HEK293 (cell line): ENCODE measurements at regions not wholly inside any gene's neighbourhood (a gene's known extent, or its start where the extent isn't known, plus 50 kb on each side); places are given as distances from the start of the nearest gene placed in this dataset.
"Not testable (repeated sequence)": the region's sequence is repeated elsewhere in the genome, so short reads cannot be mapped to it uniquely, and the experiment has no call there.

Experiments used
- CTCF ChIA-PET: fragments of 350-600 bp; formaldehyde crosslinking; extraction: SDS; loops from one replicate; lab custom pipeline; 2021; ENCODE audit warnings: antibody characterized with exemption; lab: Yijun Ruan, JAX
- POLR2A ChIA-PET: fragments of 300-600 bp; formaldehyde crosslinking; extraction: SDS; loops from one replicate; lab custom pipeline; 2020; ENCODE audit warnings: antibody characterized with exemption, inconsistent platforms; lab: Yijun Ruan, JAX
- H3K27ac ChIP-seq: fragments of 200-500 bp; sonication (Bioruptor generic); 2 replicates; pipeline ENCODE4 v1.5.1; 2014; ENCODE audit warnings: low read depth, low read length, control low read depth, inconsistent platforms; ENCODE audit errors: extremely low read depth
- H3K36me3 ChIP-seq, 2 experiments: fragments of 200-500 bp in 1 of 2; sonication (Bioruptor generic) in 1 of 2; 1 replicate in 1 of 2; 2 replicates in 1 of 2; pipeline ENCODE4 v1.5.1; 2014 to 2017; ENCODE audit warnings: inconsistent platforms in 2 of 2, low read length in 2 of 2; ENCODE audit not compliant: control insufficient read depth in 2 of 2, insufficient read depth in 1 of 2
- H3K4me1 ChIP-seq: fragments of 200-500 bp; sonication (Bioruptor generic); 2 replicates; pipeline ENCODE4 v1.5.1; 2014; ENCODE audit warnings: mild to moderate bottlenecking, low read length, inconsistent platforms; ENCODE audit not compliant: control insufficient read depth, insufficient read depth
- H3K4me3 ChIP-seq: 2 replicates; pipeline ENCODE4 v1.5.1; 2011; ENCODE audit warnings: low read depth, mild to moderate bottlenecking, control low read depth, low read length, moderate library complexity
- H3K9me3 ChIP-seq: fragments of 200-500 bp; sonication (Bioruptor generic); 2 replicates; pipeline ENCODE4 v1.5.1; 2014; ENCODE audit warnings: low read depth, low read length, inconsistent platforms; ENCODE audit not compliant: control insufficient read depth, insufficient read depth
- HOXC10 ChIP-seq: sonication (generic); formaldehyde crosslinking; IDR thresholded peaks from 2 replicates; pipeline ENCODE4 v1.8.1; 2023; ENCODE audit warnings: mild to moderate bottlenecking, missing genetic modification reagents
- KLF9 ChIP-seq: fragments of 450-650 bp; formaldehyde crosslinking; IDR thresholded peaks from 2 replicates; pipeline ENCODE4 v1.5.1; 2016; ENCODE audit warnings: missing biosample characterization, missing genetic modification characterization, low read depth
- MEIS1 ChIP-seq: sonication (generic); formaldehyde crosslinking; IDR thresholded peaks from 2 replicates; pipeline ENCODE4 v1.8.1; 2022; ENCODE audit warnings: missing genetic modification reagents, mild to moderate bottlenecking, borderline replicate concordance
- MZF1 ChIP-seq: fragments of 450-650 bp; formaldehyde crosslinking; IDR thresholded peaks from 2 replicates; pipeline ENCODE4 v1.5.1; 2017; ENCODE audit warnings: missing biosample characterization, missing genetic modification characterization, borderline replicate concordance
- PRDM1 ChIP-seq: fragments of 450-650 bp; formaldehyde crosslinking; IDR thresholded peaks from 2 replicates; pipeline ENCODE4; 2016; ENCODE audit warnings: missing biosample characterization, missing genetic modification characterization
- REPIN1 ChIP-seq: fragments of 450-650 bp; formaldehyde crosslinking; IDR thresholded peaks from 2 replicates; pipeline ENCODE4 v1.5.1; 2017; ENCODE audit warnings: missing biosample characterization, missing genetic modification characterization, low read depth
- SCRT2 ChIP-seq: fragments of 450-650 bp; formaldehyde crosslinking; IDR thresholded peaks from 2 replicates; pipeline ENCODE4 v1.5.1; 2016; ENCODE audit warnings: missing biosample characterization, missing genetic modification characterization
- YY2 ChIP-seq: fragments of 450-650 bp; formaldehyde crosslinking; IDR thresholded peaks from 2 replicates; pipeline ENCODE4 v1.5.1; 2016; ENCODE audit warnings: missing biosample characterization, missing genetic modification characterization
- ZEB2 ChIP-seq: fragments of 450-650 bp; formaldehyde crosslinking; IDR thresholded peaks from 2 replicates; pipeline ENCODE4 v1.5.1; 2016; ENCODE audit warnings: missing biosample characterization, missing genetic modification characterization
- ZNF146 ChIP-seq: fragments of 450-650 bp; formaldehyde crosslinking; IDR thresholded peaks from 2 replicates; pipeline ENCODE4 v1.5.1; 2016; ENCODE audit warnings: missing biosample characterization, missing genetic modification characterization
- ZNF169 ChIP-seq: fragments of 450-650 bp; formaldehyde crosslinking; IDR thresholded peaks from 2 replicates; pipeline ENCODE4 v1.5.1; 2016; ENCODE audit warnings: missing biosample characterization, missing genetic modification characterization
- ZNF274 ChIP-seq, 2 experiments: fragments of 200-500 bp in 1 of 2; fragments of 450-650 bp in 1 of 2; sonication (Bioruptor generic) in 1 of 2; formaldehyde crosslinking in 1 of 2; IDR thresholded peaks; 2 replicates each; pipeline versions ENCODE4 v1.5.1 to v1.6.1; 2014 to 2016; ENCODE audit warnings: borderline replicate concordance in 1 of 2, inconsistent platforms in 1 of 2, low read length in 1 of 2, missing biosample characterization in 1 of 2, missing genetic modification characterization in 1 of 2
- ZNF404 ChIP-seq: fragments of 450-650 bp; formaldehyde crosslinking; IDR thresholded peaks from 2 replicates; pipeline ENCODE4 v1.5.1; 2017; ENCODE audit warnings: missing biosample characterization, missing genetic modification characterization
- ZNF549 ChIP-seq: fragments of 450-650 bp; IDR thresholded peaks from 2 replicates; pipeline ENCODE4 v1.5.1; 2018; ENCODE audit warnings: missing biosample characterization, missing genetic modification characterization, mild to moderate bottlenecking, inconsistent platforms, moderate library complexity
- ZNF558 ChIP-seq: fragments of 450-650 bp; formaldehyde crosslinking; IDR thresholded peaks from 2 replicates; pipeline ENCODE4 v1.5.1; 2016; ENCODE audit warnings: missing biosample characterization, missing genetic modification characterization
- ZNF561 ChIP-seq: fragments of 450-650 bp; IDR thresholded peaks from 2 replicates; pipeline ENCODE4 v1.5.1; 2018; ENCODE audit warnings: missing biosample characterization, missing genetic modification characterization, borderline replicate concordance
- ZNF624 ChIP-seq: fragments of 450-650 bp; formaldehyde crosslinking; IDR thresholded peaks from 2 replicates; pipeline ENCODE4 v1.5.1; 2017; ENCODE audit warnings: missing biosample characterization, missing genetic modification characterization
- TF ChIP-seq, protein P1 (sequence below): fragments of 450-650 bp; formaldehyde crosslinking; IDR thresholded peaks from 2 replicates; pipeline ENCODE4; 2016; ENCODE audit warnings: missing biosample characterization, missing genetic modification characterization
- TF ChIP-seq, protein P2 (sequence below): fragments of 450-650 bp; formaldehyde crosslinking; IDR thresholded peaks from 2 replicates; pipeline ENCODE4 v1.5.1; 2016; ENCODE audit warnings: missing biosample characterization, missing genetic modification characterization, borderline replicate concordance
- TF ChIP-seq, protein P3 (sequence below): fragments of 450-650 bp; formaldehyde crosslinking; IDR thresholded peaks from 2 replicates; pipeline ENCODE4 v1.5.1; 2016; ENCODE audit warnings: missing biosample characterization, missing genetic modification characterization

DNA sequence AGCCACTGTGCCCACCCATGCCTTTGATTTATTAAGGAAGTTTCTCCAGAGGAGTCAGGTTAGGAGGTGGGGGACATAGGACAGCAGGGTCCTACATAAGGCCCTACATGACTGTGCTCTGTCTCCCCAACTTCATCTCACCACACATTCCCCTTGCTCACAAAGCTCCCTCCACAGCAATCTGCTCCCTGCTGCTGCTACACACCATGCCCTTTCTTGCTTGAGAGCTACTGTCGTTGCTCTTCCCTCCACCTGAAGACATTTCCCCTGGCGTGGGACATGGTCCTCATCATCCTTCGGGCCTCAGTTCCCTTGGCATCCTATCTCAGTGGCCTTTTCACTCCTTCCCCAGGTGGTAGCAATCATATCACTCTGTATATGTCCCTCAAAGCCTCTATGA is 75.9 kb upstream of the DAPK1 start (continued):
- TF ChIP-seq, protein P1, sequence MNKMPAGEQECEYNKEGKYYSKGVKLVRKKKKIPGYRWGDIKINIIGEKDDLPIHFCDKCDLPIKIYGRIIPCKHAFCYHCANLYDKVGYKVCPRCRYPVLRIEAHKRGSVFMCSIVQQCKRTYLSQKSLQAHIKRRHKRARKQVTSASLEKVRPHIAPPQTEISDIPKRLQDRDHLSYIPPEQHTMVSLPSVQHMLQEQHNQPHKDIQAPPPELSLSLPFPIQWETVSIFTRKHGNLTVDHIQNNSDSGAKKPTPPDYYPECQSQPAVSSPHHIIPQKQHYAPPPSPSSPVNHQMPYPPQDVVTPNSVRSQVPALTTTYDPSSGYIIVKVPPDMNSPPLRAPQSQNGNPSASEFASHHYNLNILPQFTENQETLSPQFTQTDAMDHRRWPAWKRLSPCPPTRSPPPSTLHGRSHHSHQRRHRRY, result no peak
- TF ChIP-seq, protein P2, sequence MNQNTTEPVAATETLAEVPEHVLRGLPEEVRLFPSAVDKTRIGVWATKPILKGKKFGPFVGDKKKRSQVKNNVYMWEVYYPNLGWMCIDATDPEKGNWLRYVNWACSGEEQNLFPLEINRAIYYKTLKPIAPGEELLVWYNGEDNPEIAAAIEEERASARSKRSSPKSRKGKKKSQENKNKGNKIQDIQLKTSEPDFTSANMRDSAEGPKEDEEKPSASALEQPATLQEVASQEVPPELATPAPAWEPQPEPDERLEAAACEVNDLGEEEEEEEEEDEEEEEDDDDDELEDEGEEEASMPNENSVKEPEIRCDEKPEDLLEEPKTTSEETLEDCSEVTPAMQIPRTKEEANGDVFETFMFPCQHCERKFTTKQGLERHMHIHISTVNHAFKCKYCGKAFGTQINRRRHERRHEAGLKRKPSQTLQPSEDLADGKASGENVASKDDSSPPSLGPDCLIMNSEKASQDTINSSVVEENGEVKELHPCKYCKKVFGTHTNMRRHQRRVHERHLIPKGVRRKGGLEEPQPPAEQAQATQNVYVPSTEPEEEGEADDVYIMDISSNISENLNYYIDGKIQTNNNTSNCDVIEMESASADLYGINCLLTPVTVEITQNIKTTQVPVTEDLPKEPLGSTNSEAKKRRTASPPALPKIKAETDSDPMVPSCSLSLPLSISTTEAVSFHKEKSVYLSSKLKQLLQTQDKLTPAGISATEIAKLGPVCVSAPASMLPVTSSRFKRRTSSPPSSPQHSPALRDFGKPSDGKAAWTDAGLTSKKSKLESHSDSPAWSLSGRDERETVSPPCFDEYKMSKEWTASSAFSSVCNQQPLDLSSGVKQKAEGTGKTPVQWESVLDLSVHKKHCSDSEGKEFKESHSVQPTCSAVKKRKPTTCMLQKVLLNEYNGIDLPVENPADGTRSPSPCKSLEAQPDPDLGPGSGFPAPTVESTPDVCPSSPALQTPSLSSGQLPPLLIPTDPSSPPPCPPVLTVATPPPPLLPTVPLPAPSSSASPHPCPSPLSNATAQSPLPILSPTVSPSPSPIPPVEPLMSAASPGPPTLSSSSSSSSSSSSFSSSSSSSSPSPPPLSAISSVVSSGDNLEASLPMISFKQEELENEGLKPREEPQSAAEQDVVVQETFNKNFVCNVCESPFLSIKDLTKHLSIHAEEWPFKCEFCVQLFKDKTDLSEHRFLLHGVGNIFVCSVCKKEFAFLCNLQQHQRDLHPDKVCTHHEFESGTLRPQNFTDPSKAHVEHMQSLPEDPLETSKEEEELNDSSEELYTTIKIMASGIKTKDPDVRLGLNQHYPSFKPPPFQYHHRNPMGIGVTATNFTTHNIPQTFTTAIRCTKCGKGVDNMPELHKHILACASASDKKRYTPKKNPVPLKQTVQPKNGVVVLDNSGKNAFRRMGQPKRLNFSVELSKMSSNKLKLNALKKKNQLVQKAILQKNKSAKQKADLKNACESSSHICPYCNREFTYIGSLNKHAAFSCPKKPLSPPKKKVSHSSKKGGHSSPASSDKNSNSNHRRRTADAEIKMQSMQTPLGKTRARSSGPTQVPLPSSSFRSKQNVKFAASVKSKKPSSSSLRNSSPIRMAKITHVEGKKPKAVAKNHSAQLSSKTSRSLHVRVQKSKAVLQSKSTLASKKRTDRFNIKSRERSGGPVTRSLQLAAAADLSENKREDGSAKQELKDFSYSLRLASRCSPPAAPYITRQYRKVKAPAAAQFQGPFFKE (tag by site-specific recombination), result no peak
- TF ChIP-seq KLF9 (tag by site-specific recombination), result no peak

DNA sequence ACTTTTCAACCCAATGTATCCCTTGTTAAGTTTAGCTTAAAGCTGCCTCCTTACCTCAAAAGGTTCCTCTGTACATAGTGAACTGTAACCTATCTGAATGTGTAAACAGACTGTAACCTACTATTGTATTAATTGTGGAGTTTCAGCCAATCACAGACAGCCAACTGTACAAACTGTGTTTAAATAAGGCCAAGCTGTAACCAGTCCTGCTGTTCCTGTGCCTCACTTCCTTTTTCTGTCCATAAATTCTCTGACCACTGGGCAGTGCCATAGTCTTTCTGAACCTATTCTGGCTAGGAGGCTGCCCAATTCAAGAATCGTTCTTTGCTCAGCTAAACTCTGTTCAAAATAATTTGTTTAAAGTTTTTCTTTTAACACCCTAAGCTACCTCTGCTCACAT is 74.7 kb upstream of the DAPK1 start:
- no peaks in the 10 kb centered on the region for H3K4me1 ChIP-seq
- POLR2A ChIA-PET, result interaction anchor here (0.6 to 0.9 kb wide), 2 partner anchors 11 to 24 kb away, joined by 3 read pairs; no protein-coding TSS in a partner anchor
- H3K27ac ChIP-seq, result no peak overlapping the region
- no peaks in the 10 kb centered on the region for H3K9me3 ChIP-seq
- TF ChIP-seq MZF1 (no peak), ZNF146 (tag by site-specific recombination) (no peak), PRDM1 (tag by site-specific recombination) (no peak), YY2 (tag by site-specific recombination) (no peak), HOXC10 (CRISPR knock-in tag) (no peak), ZNF549 (tag by site-specific recombination) (no peak), ZNF404 (tag by site-specific recombination) (no peak), SCRT2 (no peak), ZNF561 (tag by site-specific recombination) (no peak), ZNF274 (IDR thresholded peaks at IDR 0.05; ENCODE audit: low read length) (no peak), ZNF274 (tag by site-specific recombination; IDR thresholded peaks at IDR 0.05; ENCODE audit: borderline replicate concordance) (no peak), ZEB2 (tag by site-specific recombination) (no peak), ZNF169 (tag by site-specific recombination) (no peak), REPIN1 (tag by site-specific recombination) (no peak), ZNF624 (tag by site-specific recombination) (no peak), ZNF558 (tag by site-specific recombination) (no peak), MEIS1 (CRISPR knock-in tag) (no peak)
- TF ChIP-seq, protein P3, sequence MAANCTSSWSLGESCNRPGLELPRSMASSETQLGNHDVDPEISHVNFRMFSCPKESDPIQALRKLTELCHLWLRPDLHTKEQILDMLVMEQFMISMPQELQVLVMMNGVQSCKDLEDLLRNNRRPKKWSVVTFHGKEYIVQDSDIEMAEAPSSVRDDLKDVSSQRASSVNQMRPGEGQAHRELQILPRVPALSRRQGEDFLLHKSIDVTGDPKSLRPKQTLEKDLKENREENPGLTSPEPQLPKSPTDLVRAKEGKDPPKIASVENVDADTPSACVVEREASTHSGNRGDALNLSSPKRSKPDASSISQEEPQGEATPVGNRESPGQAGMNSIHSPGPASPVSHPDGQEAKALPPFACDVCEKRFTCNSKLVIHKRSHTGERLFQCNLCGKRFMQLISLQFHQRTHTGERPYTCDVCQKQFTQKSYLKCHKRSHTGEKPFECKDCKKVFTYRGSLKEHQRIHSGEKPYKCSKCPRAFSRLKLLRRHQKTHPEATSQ (tag by site-specific recombination), result no peak
- H3K4me3 ChIP-seq, result no peak overlapping the region
- H3K36me3 ChIP-seq, result no peaks in the 10 kb centered on the region
- CTCF ChIA-PET, result no interaction called here

DNA sequence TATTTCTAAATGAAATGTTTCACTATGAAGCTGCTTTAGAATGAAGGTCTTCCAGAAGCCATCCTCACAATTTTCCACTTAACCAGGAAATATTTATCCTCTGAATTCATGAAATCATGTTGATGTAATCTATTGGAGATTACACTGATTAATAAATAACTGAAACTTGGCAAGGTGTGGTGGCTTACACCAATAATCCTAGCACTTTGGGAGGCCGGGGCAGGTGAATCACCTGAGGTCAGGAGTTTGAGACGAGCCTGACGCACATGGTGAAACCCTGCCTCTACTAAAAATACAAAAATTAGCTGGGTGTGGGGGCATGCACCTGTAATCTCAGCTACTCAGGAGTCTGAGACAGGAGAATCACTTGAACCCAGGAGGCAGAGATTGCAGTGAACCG is 73.8 kb upstream of the DAPK1 start:
- H3K4me3 ChIP-seq, H3K9me3 ChIP-seq, H3K27ac ChIP-seq, H3K4me1 ChIP-seq, POLR2A ChIA-PET, H3K36me3 ChIP-seq, CTCF ChIA-PET: not testable (repeated sequence)
